Effector memory CD4-positive, alpha-beta T cell (primary cell): ENCODE measurements at regions not wholly inside any gene's neighbourhood (a gene's known extent, or its start where the extent isn't known, plus 50 kb on each side); places are given as distances from the start of the nearest gene placed in this dataset.

Experiments used
- DNase-seq, 3 donors: peaks; one replicate each; pipeline ENCODE4 v3.0.0-alpha.2; 2020
- H3K27ac ChIP-seq: 2 replicates; pipeline ENCODE4 v1.7.0; 2013; ENCODE audit warnings: mild to moderate bottlenecking, low read length, moderate library complexity; ENCODE audit not compliant: insufficient read depth, poor library complexity, severe bottlenecking
- H3K27me3 ChIP-seq: replicated peaks from 2 replicates; pipeline ENCODE4 v1.7.0; 2013; ENCODE audit warnings: mild to moderate bottlenecking, low read length; ENCODE audit not compliant: insufficient read depth, control insufficient read depth, poor library complexity, severe bottlenecking
- H3K36me3 ChIP-seq: 2 replicates; pipeline ENCODE4 v1.7.0; 2013; ENCODE audit warnings: mild to moderate bottlenecking, low read length, moderate library complexity; ENCODE audit not compliant: control insufficient read depth, insufficient read depth
- H3K4me1 ChIP-seq: 2 replicates; pipeline ENCODE4 v1.7.0; 2013; ENCODE audit warnings: low read length, mild to moderate bottlenecking; ENCODE audit not compliant: control insufficient read depth, insufficient read depth, poor library complexity, severe bottlenecking
- H3K4me3 ChIP-seq: 2 replicates; pipeline ENCODE4 v1.7.0; 2013; ENCODE audit warnings: low read length, low read depth, mild to moderate bottlenecking; ENCODE audit not compliant: insufficient read depth, poor library complexity, severe bottlenecking
- H3K9me3 ChIP-seq: 2 replicates; pipeline ENCODE4 v1.7.0; 2013; ENCODE audit warnings: mild to moderate bottlenecking, low read length, moderate library complexity; ENCODE audit not compliant: control insufficient read depth

GRCh38 chr14:71508901-71509300 is 423.3 kb upstream of the RGS6 start:
- Histone ChIP-seq H3K4me3 (no peak overlapping the region), H3K36me3 (no peaks in the 10 kb centered on the region), H3K27ac (no peak overlapping the region), H3K27me3 (no peaks in the 10 kb centered on the region), H3K9me3 (no peaks in the 10 kb centered on the region), H3K4me1 (no peaks in the 10 kb centered on the region)
- no peak for DNase-seq

GRCh38 chr14:71511152-71511551 is 421.1 kb upstream of the RGS6 start:
- Histone ChIP-seq H3K4me3 (no peak overlapping the region), H3K27me3 (no peaks in the 10 kb centered on the region), H3K36me3 (peaks cover 10% of the 10 kb centered on the region), H3K27ac (no peak overlapping the region), H3K9me3 (no peaks in the 10 kb centered on the region), H3K4me1 (no peaks in the 10 kb centered on the region)
- no peak for DNase-seq

DNA sequence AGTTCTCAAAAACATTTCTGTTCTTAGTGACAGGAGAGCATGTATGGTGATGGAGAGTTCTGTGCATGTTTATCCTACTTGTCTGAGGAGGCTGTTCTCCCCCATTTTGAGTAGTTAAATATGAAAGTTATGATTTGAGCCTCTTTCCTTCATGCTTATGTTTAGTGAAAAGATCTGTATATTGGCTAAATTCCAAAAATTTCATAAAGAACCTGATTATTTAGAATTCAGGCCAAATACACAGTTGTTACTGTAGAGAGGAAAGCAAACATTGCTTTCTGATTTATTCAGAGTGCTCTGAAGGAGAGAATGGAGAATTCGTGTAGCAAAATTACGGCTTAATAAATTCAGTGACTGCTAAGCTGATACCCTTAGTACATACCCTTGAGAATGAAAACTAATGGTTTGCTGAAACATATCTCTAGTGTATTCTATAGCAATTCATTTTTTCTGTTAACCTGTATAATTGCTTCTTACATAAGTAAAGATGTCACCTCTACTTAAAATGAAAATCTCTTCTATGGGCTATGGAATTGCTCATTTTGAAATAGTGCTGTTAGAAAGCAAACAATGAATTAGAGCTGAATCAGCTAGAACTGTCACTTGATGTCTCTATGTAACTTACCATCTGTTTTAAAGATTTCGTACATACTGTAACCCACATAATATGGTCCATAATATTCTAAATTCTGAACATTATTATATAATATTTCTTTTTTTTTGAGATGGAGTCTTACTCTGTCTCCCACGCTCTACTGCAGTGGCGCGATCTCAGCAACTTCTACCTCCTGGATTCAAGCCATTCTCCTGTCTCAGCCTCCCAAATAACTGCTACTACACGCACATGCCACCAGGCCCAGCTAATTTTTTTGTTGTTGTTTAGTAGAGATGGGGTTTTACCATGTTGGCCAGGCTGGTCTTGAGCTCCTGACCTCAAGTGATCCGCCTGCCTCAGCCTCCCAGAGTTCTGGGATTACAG is 417.0 kb upstream of the RGS6 start:
- Histone ChIP-seq H3K9me3 (no peaks in the 10 kb centered on the region), H3K36me3 (peaks cover 10% of the 10 kb centered on the region), H3K4me3 (no peak overlapping the region), H3K4me1 (no peaks in the 10 kb centered on the region), H3K27me3 (no peaks in the 10 kb centered on the region), H3K27ac (no peak overlapping the region)
- DNase-seq = no peak

GRCh38 chr14:71521238-71522135 is 410.7 kb upstream of the RGS6 start:
- Histone ChIP-seq H3K9me3 (no peaks in the 10 kb centered on the region), H3K4me1 (no peaks in the 10 kb centered on the region), H3K4me3 (no peak overlapping the region), H3K27ac (no peak overlapping the region), H3K27me3 (no peaks in the 10 kb centered on the region), H3K36me3 (no peaks in the 10 kb centered on the region)
- DNase-seq = no peak

GRCh38 chr14:71523630-71524319 is 408.5 kb upstream of the RGS6 start:
- Histone ChIP-seq H3K4me3 (no peak overlapping the region), H3K9me3 (no peaks in the 10 kb centered on the region)

GRCh38 chr14:71524320-71524982 is 407.8 kb upstream of the RGS6 start:
- Histone ChIP-seq H3K9me3 (no peaks in the 10 kb centered on the region), H3K27ac (no peak overlapping the region), H3K36me3 (peaks cover under 1% of the 10 kb centered on the region), H3K27me3 (no peaks in the 10 kb centered on the region), H3K4me3 (no peak overlapping the region), H3K4me1 (no peaks in the 10 kb centered on the region)
- no peak for DNase-seq

More at GRCh38 chr14:71523630-71524319, 408.5 kb upstream of the RGS6 start:
- H3K4me1 ChIP-seq = no peaks in the 10 kb centered on the region
- no peak overlapping the region for H3K27ac ChIP-seq
- H3K27me3 ChIP-seq = no peaks in the 10 kb centered on the region
- DNase-seq = no peak
- no peaks in the 10 kb centered on the region for H3K36me3 ChIP-seq

- DNase-seq = no peak
- Histone ChIP-seq H3K4me3 (no peak overlapping the region), H3K27me3 (no peaks in the 10 kb centered on the region), H3K36me3 (peaks cover 5% of the 10 kb centered on the region), H3K9me3 (no peaks in the 10 kb centered on the region), H3K4me1 (no peaks in the 10 kb centered on the region), H3K27ac (no peak overlapping the region)
These were observed 406.5 kb upstream of the RGS6 start for GRCh38 chr14:71525663-71526221.

- Histone ChIP-seq H3K4me1 (no peaks in the 10 kb centered on the region), H3K27ac (no peak overlapping the region), H3K27me3 (no peaks in the 10 kb centered on the region), H3K9me3 (no peaks in the 10 kb centered on the region), H3K36me3 (peaks cover 5% of the 10 kb centered on the region), H3K4me3 (no peak overlapping the region)
- DNase-seq = no peak
These were observed 405.8 kb upstream of the RGS6 start for GRCh38 chr14:71526388-71526787.

GRCh38 chr14:71527838-71528237 is 404.4 kb upstream of the RGS6 start:
- no peaks in the 10 kb centered on the region for H3K9me3 ChIP-seq
- no peak overlapping the region for H3K27ac ChIP-seq
- no peak overlapping the region for H3K4me3 ChIP-seq
- H3K4me1 ChIP-seq = no peaks in the 10 kb centered on the region
- H3K27me3 ChIP-seq = no peaks in the 10 kb centered on the region
- peaks cover 5% of the 10 kb centered on the region for H3K36me3 ChIP-seq
- no peak for DNase-seq
